Left colon (tissue), 2 donors: ENCODE measurements at regions not wholly inside any gene's neighbourhood (a gene's known extent, or its start where the extent isn't known, plus 50 kb on each side); places are given as distances from the start of the nearest gene placed in this dataset.
"Not testable (repeated sequence)": the region's sequence is repeated elsewhere in the genome, so short reads cannot be mapped to it uniquely, and the experiment has no call there.

Source experiments
- ATAC-seq: fragments of 200-7000 bp; cut with Tn5 transposase; one replicate; pipeline ENCODE4 v1.9.1; 2020; ENCODE audit warnings: mild to moderate bottlenecking, moderate library complexity
- DNase-seq, 2 donors: peaks; one replicate each; pipeline ENCODE4 v3.0.0-alpha.2; 2020
- intact Hi-C, 2 donors: fragments of 100-400 bp; cut with DNase I in 1 of 2; cut with micrococcal nuclease in 1 of 2; formaldehyde crosslinking; loops; one replicate each; pipeline versions ENCODE4 v1.11.2 to v1.14.0; 2022; cut with DNase I, micrococcal nuclease
- donor health status: DM: no; HTN: no; CAD: no.
- donor health status: DM: yes; HTN: yes; CAD: no.

- DNase-seq, intact Hi-C loops, ATAC-seq: not testable (repeated sequence)
Observed at GRCh38 chr22:10526079-10526478, 5001.9 kb upstream of the OR11H1 start.

GRCh38 chr22:10531141-10531540, 4996.9 kb upstream of the OR11H1 start:
- intact Hi-C loops, ATAC-seq: not testable (repeated sequence)

GRCh38 chr22:10572531-10572930, 4955.5 kb upstream of the OR11H1 start:
- intact Hi-C loops, ATAC-seq, DNase-seq: not testable (repeated sequence)

More at GRCh38 chr22:10531141-10531540, 4996.9 kb upstream of the OR11H1 start:
- not testable (repeated sequence) for DNase-seq

GRCh38 chr22:10601071-10601470, 4926.9 kb upstream of the OR11H1 start:
- DNase-seq, ATAC-seq, intact Hi-C loops: not testable (repeated sequence)

GRCh38 chr22:10631961-10632360, 4896.0 kb upstream of the OR11H1 start:
- not testable (repeated sequence) for ATAC-seq

GRCh38 chr22:10635341-10635740, 4892.7 kb upstream of the OR11H1 start:
- intact Hi-C loops, DNase-seq, ATAC-seq: not testable (repeated sequence)

More at GRCh38 chr22:10631961-10632360, 4896.0 kb upstream of the OR11H1 start:
- intact Hi-C loops, DNase-seq: not testable (repeated sequence)

GRCh38 chr22:10662818-10663217, 4865.2 kb upstream of the OR11H1 start:
- ATAC-seq, DNase-seq, intact Hi-C loops: not testable (repeated sequence)

- ATAC-seq, intact Hi-C loops, DNase-seq: not testable (repeated sequence)
Observed at GRCh38 chr22:10673065-10673464, 4854.9 kb upstream of the OR11H1 start.

- intact Hi-C loops, ATAC-seq, DNase-seq: not testable (repeated sequence)
Observed at GRCh38 chr22:10678720-10679119, 4849.3 kb upstream of the OR11H1 start.

- intact Hi-C loops, ATAC-seq, DNase-seq: not testable (repeated sequence)
Observed at GRCh38 chr22:10685436-10685835, 4842.6 kb upstream of the OR11H1 start.

- intact Hi-C loops, ATAC-seq, DNase-seq: not testable (repeated sequence)
Observed at GRCh38 chr22:10687256-10687655, 4840.7 kb upstream of the OR11H1 start.

GRCh38 chr22:10698836-10699235, 4829.2 kb upstream of the OR11H1 start:
- intact Hi-C loops, DNase-seq, ATAC-seq: not testable (repeated sequence)

- DNase-seq, ATAC-seq, intact Hi-C loops: not testable (repeated sequence)
Observed at GRCh38 chr22:10699301-10700097, 4828.5 kb upstream of the OR11H1 start.

- intact Hi-C loops, DNase-seq, ATAC-seq: not testable (repeated sequence)
Observed at GRCh38 chr22:10708175-10708574, 4819.8 kb upstream of the OR11H1 start.

GRCh38 chr22:10710923-10711322, 4817.1 kb upstream of the OR11H1 start:
- ATAC-seq, intact Hi-C loops, DNase-seq: not testable (repeated sequence)

- ATAC-seq: not testable (repeated sequence)
Observed at GRCh38 chr22:10722804-10723203, 4805.2 kb upstream of the OR11H1 start.

GRCh38 chr22:10723966-10724365, 4804.0 kb upstream of the OR11H1 start:
- intact Hi-C loops, ATAC-seq, DNase-seq: not testable (repeated sequence)

More at GRCh38 chr22:10722804-10723203, 4805.2 kb upstream of the OR11H1 start:
- DNase-seq, intact Hi-C loops: not testable (repeated sequence)

GRCh38 chr22:10727393-10727792, 4800.6 kb upstream of the OR11H1 start:
- ATAC-seq (no peak), DNase-seq (no peak)
- intact Hi-C loops: no loop called here

- DNase-seq, ATAC-seq, intact Hi-C loops: not testable (repeated sequence)
Observed at GRCh38 chr22:10729979-10730378, 4798.0 kb upstream of the OR11H1 start.

- intact Hi-C loops, DNase-seq, ATAC-seq: not testable (repeated sequence)
Observed at GRCh38 chr22:10730706-10731105, 4797.3 kb upstream of the OR11H1 start.
